Calu3 (cell line): ENCODE measurements at regions not wholly inside any gene's neighbourhood (a gene's known extent, or its start where the extent isn't known, plus 50 kb on each side); places are given as distances from the start of the nearest gene placed in this dataset.

Experiments used
- BruUV-seq: library from RNA; stranded (reverse); fragments of 400-500 nt; replicated peaks from 2 replicates; lab custom pipeline; 2021; lab: Mats Ljungman, UMichigan
- CTCF ChIA-PET: fragments of 300-600 bp; sonication (Branson Sonifier 250); formaldehyde crosslinking; loops from one replicate; lab custom pipeline; 2022; ENCODE audit warnings: antibody characterized with exemption; lab: Charles Lee
- DNase-seq: peaks from one replicate; pipeline ENCODE4 v3.0.0; 2022
- H3K27ac Mint-ChIP-seq: one replicate; pipeline ENCODE4 v1.8.0; 2022; ENCODE audit warnings: mixed read lengths; ENCODE audit not compliant: unreplicated experiment
- H3K27me3 Mint-ChIP-seq: one replicate; pipeline ENCODE4 v1.8.0; 2022; ENCODE audit warnings: mixed read lengths; ENCODE audit not compliant: unreplicated experiment
- H3K36me3 Mint-ChIP-seq: one replicate; pipeline ENCODE4 v1.8.0; 2022; ENCODE audit warnings: mild to moderate bottlenecking, moderate library complexity, mixed read lengths; ENCODE audit not compliant: insufficient read depth, unreplicated experiment
- H3K4me1 Mint-ChIP-seq: one replicate; pipeline ENCODE4 v1.8.0; 2022; ENCODE audit warnings: mild to moderate bottlenecking, low read depth, mixed read lengths; ENCODE audit not compliant: unreplicated experiment
- H3K4me3 Mint-ChIP-seq: one replicate; pipeline ENCODE4 v1.8.0; 2022; ENCODE audit warnings: mild to moderate bottlenecking, low read depth, moderate library complexity, mixed read lengths; ENCODE audit not compliant: unreplicated experiment
- H3K9me3 Mint-ChIP-seq: one replicate; pipeline ENCODE4 v1.8.0; 2022; ENCODE audit warnings: low read depth, mixed read lengths; ENCODE audit not compliant: unreplicated experiment
- CTCF ChIP-seq: fragments of 200-600 bp; IDR thresholded peaks from one replicate; pipeline ENCODE4 v1.8.0; 2022; ENCODE audit warnings: antibody characterized with exemption; ENCODE audit not compliant: unreplicated experiment
- intact Hi-C: fragments of 100-400 bp; cut with micrococcal nuclease; formaldehyde crosslinking; loops from one replicate; pipeline ENCODE4 v1.10.0; 2022; ENCODE audit not compliant: unreplicated experiment

DNA sequence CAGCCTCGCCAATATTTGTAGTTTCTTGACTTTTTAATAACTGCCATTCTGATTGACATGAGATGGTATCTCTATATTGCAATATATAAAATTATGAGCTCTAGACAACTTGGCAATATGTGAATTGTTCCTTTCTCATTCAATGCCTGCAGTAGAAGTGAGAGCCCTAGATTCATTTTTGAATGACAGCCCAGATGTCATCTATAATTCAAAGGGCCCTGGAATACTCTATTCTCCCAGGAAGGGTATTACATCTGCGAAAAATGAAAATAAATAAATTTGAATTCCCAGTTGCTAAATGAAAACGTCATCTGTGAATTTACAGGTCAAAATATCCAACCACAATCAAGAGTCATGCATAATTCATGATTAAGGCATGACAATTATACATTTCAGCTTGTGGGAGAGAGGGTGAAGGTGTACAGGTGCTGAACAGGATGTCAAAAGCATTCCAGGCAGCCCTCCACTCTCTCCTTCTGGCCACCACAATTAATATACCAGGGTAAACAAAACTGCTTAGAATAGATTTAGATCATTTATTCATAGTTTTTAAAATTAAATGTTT, 1147.3 kb downstream of the XPNPEP1 start:
- H3K4me1 Mint-ChIP-seq = no peaks in the 10 kb centered on the region
- no TSS peak for BruUV-seq
- no peaks in the 10 kb centered on the region for H3K9me3 Mint-ChIP-seq
- H3K27me3 Mint-ChIP-seq = no peaks in the 10 kb centered on the region
- no peak overlapping the region for H3K27ac Mint-ChIP-seq
- no peaks in the 10 kb centered on the region for H3K36me3 Mint-ChIP-seq
- H3K4me3 Mint-ChIP-seq = no peak overlapping the region
- TF ChIP-seq CTCF = no peak
- no peak for DNase-seq
- intact Hi-C loops = no loop called here
- CTCF ChIA-PET = interaction anchor here (1.1 kb wide), 1 partner anchor 438 kb away, joined by 6 read pairs; no protein-coding TSS in a partner anchor

DNA sequence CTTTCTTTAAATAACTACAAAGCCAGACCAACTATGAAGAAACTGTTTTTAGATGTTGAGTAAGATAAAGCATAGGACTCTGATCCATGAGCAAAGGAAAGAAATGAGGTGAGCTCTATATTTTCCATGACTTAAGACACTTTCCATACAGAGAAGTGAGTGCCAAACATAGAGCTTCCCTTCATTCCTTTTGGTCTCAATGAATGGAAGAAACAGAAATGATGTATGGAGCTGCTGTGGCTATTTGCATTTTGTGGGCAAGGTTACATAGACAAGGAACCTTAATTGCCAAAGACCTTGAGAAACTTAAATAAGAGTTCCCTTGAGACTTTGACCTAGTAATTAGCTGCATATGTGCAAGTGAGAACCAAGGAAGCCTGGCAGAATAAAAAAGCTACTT, 1152.2 kb downstream of the XPNPEP1 start:
- intact Hi-C loops = no loop called here
- no peak for TF ChIP-seq CTCF
- no peak overlapping the region for H3K27ac Mint-ChIP-seq
- no peaks in the 10 kb centered on the region for H3K36me3 Mint-ChIP-seq
- CTCF ChIA-PET = no interaction called here
- no peaks in the 10 kb centered on the region for H3K4me1 Mint-ChIP-seq
- H3K4me3 Mint-ChIP-seq = no peak overlapping the region
- H3K9me3 Mint-ChIP-seq = no peaks in the 10 kb centered on the region
- H3K27me3 Mint-ChIP-seq = no peaks in the 10 kb centered on the region
- no TSS peak for BruUV-seq
- DNase-seq = no peak

GRCh38 chr10:108765794-108766193, 1157.5 kb downstream of the XPNPEP1 start:
- CTCF ChIA-PET = no interaction called here
- Mint-ChIP-seq H3K9me3 (no peaks in the 10 kb centered on the region), H3K36me3 (no peaks in the 10 kb centered on the region), H3K27me3 (no peaks in the 10 kb centered on the region), H3K4me1 (no peaks in the 10 kb centered on the region), H3K4me3 (no peak overlapping the region), H3K27ac (no peak overlapping the region)
- no TSS peak for BruUV-seq
- DNase-seq = no peak
- intact Hi-C loops = no loop called here
- TF ChIP-seq CTCF = no peak

DNA sequence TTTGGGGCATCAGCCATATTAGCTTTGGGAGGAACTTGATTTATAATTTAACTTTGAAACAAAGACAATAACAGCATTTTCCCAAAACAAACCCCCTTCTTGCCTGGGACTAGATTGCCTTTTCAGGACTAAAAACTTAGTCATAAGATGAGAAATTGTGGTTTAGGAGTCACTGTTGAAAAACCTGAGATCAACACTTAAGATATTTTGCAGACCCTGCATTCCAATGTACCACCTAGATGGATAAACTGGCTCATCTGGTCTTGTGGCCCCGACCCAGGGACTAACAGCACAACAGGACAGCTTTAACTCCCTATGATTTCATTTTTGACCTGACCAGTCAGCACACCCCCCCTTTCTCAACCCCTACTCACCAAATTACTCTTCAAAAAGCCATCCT, 1165.4 kb downstream of the XPNPEP1 start:
- no TSS peak for BruUV-seq
- Mint-ChIP-seq H3K36me3 (no peaks in the 10 kb centered on the region), H3K9me3 (peaks cover 6% of the 10 kb centered on the region), H3K4me3 (no peak overlapping the region), H3K27ac (no peak overlapping the region), H3K4me1 (no peaks in the 10 kb centered on the region), H3K27me3 (no peaks in the 10 kb centered on the region)
- CTCF ChIA-PET = no interaction called here
- intact Hi-C loops = no loop called here
- no peak for DNase-seq
- no peak for TF ChIP-seq CTCF
